ENCODE measurements at regions not wholly inside any gene's neighbourhood (a gene's known extent, or its start where the extent isn't known, plus 50 kb on each side); places are given as distances from the start of the nearest gene placed in this dataset.

DNA sequence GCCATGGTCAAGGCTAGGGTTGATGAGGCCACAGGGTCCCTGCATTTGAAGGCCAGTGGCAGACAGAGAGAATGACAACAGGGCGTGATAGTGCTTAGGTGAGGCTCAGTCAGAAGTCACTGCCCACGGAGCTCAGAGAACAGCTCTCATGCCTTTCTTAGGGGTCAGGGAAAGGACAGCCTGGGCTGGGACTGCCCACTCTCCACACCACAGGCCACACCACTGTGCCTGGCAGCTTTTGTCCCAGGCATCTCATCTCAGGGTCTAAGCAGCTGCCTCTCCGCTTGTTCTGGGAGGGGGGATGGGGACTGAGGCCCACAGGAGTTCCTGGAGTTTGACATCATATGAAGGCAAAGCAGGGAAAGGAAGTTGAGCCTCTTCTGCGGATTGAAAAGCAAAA is 150.2 kb upstream of the B3GAT1 start:
- no peak for DNase-seq

GRCh38 chr11:134561331-134561720 is 149.3 kb upstream of the B3GAT1 start:
- DNase-seq = no peak

- no peak for DNase-seq
These were observed 148.7 kb upstream of the B3GAT1 start for GRCh38 chr11:134560566-134561330.

- no peak for DNase-seq
These were observed 148.0 kb upstream of the B3GAT1 start for GRCh38 chr11:134560066-134560465.

GRCh38 chr11:134559602-134559962 is 147.5 kb upstream of the B3GAT1 start:
- no peak for DNase-seq

DNA sequence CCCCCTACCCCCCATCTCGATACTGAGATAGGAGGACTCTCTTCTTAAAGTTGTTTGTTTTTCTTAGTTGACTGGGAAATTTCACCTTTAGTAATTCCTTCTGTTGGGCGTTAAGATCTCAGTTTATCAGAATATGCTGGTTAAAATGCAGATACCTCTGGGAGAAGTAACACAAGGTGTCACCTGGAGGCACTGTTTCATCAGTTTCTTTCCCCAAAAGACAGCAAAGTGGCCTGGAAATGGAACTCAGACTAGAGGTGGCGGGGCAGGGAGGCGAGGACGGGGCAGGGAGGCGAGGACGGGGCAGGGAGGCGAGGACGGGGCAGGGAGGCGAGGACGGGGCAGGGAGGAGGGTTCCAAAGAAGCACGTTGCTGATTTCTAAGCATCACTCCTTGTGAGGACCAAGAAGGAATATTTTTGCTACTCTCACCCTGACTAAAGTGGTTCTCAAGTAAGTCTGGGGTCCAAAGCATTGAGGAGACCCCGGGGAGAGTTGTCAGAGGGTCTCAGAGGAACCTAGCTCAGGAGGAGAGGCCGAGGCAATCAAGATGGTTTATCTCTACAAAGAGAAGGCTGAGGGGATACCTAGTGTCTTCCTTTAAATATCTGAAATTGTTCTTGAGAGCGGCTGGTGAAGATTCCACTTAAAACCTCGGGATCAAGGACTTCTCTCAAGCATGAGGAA is 147.0 kb upstream of the B3GAT1 start:
- DNase-seq = no peak

- no peak for DNase-seq
These were observed 146.3 kb upstream of the B3GAT1 start for GRCh38 chr11:134558258-134558835.

- no peak for DNase-seq
These were observed 145.7 kb upstream of the B3GAT1 start for GRCh38 chr11:134557571-134558257.

- no peak for DNase-seq
These were observed 144.1 kb upstream of the B3GAT1 start for GRCh38 chr11:134556186-134556585.

GRCh38 chr11:134555510-134555909 is 143.5 kb upstream of the B3GAT1 start:
- DNase-seq = no peak

GRCh38 chr11:134554861-134555260 is 142.8 kb upstream of the B3GAT1 start:
- DNase-seq = no peak

GRCh38 chr11:134554106-134554505 is 142.1 kb upstream of the B3GAT1 start:
- DNase-seq = no peak

DNA sequence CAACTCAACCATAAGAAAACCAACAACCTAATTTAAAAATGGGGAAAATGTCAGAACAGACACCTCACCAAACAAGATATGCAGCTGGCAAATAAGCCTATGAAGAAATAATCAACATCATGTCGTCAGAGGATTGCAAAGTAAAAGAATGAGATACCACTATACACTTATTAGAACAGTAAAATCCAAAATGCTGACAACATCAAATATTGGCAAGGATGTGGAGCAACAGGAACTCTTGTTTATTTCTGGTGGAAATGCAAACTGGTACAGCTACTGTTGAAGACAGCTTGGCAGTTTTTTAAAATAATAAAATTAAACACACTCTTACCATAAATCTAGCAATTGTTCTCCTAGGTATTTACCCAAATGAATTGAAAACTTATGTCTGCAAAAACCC is 140.7 kb upstream of the B3GAT1 start:
- DNase-seq = no peak

DNA sequence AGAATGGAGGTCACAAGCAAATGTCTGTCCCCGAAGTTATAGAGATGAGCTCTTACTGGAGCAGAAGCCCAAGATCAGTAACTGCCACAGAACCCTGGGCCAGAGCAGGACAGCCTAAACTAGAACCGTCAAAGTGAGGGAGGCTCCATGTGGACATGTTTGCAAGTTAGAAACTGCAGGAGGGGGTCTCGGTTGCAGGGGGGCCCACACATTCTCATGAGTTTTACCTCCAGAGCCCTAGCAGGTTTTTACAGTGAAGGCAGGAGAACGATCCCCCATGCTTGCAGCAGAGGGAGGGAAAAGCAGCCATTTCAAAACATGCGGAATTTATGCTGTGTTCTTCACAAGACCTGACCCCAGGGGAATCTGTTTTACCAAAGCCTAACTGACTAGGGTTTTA is 133.5 kb upstream of the B3GAT1 start:
- no peak for DNase-seq

DNA sequence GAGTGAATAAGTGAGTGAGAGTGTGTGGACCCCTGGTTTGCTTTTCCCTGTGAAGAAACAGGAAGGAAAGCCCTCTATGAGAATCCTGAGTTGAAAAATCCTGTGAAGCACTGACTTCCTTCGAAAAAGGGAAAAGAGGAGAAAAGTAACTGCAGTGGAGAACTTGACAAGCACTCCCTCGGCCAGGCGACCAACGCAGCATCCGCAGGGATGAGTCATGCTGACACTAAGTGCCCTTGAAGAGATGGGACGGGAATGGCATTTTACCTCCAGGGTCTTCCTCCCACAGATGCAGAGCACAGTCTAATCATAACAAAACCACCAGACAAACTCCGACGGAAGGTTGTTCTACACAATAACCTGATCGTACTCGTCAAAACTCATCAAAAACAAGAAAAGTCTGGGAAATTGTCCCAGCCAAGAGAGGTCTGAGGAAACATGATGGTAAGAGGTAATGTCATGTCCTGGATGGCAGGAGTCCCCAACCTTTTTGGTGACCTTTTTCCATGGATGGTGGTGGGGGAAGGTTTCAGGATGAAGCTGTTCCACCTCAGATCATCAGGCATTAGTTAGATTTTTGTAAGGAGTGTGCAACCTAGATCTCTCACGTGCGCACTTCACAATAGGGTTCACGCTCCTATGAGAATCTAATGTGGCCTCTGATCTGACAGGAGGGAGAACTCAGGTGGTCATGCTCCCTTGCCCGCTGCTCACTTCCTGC is 132.2 kb upstream of the B3GAT1 start:
- DNase-seq = no peak

DNA sequence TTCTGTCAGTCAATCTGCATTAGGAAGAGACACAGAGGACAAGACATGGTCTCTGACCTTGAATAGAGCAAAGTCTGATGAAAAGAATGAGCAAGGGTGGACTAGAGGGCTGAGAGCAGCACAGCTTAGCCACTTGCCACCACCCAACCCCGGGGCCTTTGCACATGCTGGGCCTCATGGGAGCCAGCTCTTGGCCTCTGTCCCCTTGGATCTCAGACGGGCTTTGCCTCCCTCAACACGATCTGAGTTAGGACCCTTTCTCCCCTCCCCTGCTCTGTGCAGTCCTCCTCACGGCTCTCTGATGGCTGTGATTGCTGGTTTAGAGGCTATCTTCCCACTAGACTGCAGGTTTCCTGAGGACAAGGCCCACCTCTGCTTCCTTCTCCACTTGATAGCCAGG is 131.6 kb upstream of the B3GAT1 start:
- DNase-seq = no peak

DNA sequence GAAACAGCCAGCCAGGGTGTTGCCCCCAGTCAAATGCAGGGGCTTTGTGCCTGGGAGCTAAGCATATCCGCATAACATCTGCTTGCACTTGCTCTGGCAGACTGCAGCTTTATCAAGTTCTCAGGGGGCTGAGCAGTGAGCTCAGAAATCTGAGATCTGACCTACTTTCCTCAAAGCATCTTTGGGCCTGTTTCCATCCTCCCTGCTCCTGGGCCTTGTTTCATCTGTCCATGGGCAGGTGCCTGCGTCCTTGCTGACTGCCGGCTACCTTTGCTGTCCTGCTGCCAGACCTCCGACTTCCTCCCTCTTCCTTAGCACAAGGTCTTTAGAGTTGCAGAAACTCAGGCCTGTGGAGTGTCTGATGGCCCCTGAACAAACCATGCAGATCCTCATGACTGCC is 131.2 kb upstream of the B3GAT1 start:
- DNase-seq = no peak

- no peak for DNase-seq
These were observed 130.5 kb upstream of the B3GAT1 start for GRCh38 chr11:134542401-134543165.

DNA sequence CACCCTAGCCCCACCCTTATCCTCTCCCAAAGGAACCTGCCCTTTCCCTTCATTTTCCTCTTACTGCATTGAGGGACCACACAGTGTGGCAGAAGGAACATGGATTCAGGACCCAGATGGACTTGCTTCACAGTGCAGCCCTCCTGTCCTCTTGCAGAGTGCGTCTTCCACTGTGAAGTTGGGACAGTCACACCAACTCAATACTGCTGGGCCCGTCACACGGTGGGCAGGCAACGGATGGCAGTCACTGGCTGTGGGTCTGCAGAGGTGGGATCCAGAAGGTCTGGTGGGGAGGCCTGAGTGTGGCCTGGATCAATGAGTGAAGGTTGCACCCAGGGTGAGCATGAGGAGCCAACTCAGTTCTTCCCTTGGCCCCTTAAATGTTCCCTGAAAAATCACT is 129.9 kb upstream of the B3GAT1 start:
- no peak for DNase-seq

DNA sequence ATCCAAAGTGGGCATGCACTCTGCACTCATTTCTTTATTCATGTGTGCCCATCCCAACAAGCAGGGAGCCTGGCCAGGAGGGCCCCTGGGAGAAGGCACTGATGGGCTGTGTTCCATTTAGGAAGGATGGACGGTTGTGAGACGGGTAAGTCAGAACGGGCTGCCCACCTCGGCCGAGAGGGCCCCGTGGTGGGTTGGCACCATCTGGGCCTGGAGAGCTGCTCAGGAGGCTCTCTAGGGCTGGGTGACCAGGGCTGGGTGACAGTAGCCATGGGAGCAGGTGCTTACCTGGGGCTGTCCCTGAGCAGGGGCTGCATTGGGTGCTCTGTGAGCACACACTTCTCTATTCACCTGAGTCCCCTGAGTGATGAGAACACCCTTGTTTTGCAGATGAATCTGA is 129.3 kb upstream of the B3GAT1 start:
- DNase-seq = no peak

GRCh38 chr11:134539285-134539684 is 127.2 kb upstream of the B3GAT1 start:
- no peak for DNase-seq

DNA sequence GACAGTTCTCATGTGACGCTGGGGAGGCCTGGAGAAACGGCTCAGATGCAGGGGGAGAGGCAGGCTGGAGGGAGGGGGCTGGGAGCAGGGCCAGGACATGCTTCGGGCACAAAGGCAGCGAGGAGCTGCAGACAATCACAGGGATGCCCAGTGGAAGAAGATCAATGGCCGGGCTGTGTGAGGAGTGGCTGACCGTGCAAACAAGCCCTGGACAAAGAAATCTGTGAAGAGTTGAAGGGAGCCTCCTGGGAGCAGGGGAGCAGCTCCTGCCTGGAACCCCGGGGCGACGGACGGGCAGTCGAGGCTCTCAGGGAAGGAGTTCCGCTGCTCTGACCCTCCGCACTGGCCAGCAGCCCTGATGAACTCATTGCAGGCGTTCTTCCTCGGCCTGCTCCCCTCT is 126.7 kb upstream of the B3GAT1 start:
- DNase-seq = no peak

All from activated CD4-positive, alpha-beta T cell treated with anti-CD3 and anti-CD28 coated beads for 1 hour (primary cell).